ENCODE measurements at regions not wholly inside any gene's neighbourhood (a gene's known extent, or its start where the extent isn't known, plus 50 kb on each side); places are given as distances from the start of the nearest gene placed in this dataset.

DNA sequence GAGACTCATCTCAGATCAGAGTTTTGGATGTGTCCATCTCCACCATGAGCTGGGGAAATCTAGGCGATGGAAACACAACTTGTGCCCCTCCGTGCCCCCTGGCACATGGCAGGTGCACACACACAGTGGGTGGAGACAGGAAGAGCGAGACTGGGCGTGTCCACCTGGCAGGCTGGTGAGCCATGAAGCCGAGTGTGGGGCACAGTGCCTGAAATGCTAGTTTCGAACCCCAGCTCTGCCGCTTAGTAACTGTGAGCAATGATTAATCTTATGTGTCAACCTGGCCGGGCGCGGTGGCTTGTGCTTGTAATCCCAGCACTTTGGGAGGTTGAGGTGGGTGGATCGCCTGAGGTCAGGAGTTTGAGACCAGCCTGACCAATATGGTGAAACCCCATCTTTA lies 80.8 kb upstream of the RNU6ATAC start:
- Histone ChIP-seq H2AFZ (ENCODE audit: control insufficient read depth, low read length) (no peak overlapping the region), H3K9me3 (ENCODE audit: control insufficient read depth, low read depth, low read length) (peaks cover 2% of the 10 kb centered on the region), H3K9me1 (ENCODE audit: control insufficient read depth, extremely low read depth, insufficient read depth, low read length) (no peaks in the 10 kb centered on the region), H3K9ac (ENCODE audit: control insufficient read depth, extremely low read depth, insufficient read depth, low read length) (no peak overlapping the region), H3K4me3 (ENCODE audit: control insufficient read depth in 2 of 3, extremely low read depth in 1 of 3, insufficient read depth in 2 of 3, low read depth in 1 of 3, low read length in 3 of 3) (no peak overlapping the region), H3K4me2 (ENCODE audit: control insufficient read depth, extremely low read depth, insufficient read depth, low read depth, low read length) (no peak overlapping the region), H3K36me3 (ENCODE audit: control insufficient read depth in 2 of 2, extremely low read depth in 1 of 2, insufficient read depth in 2 of 2, low read length in 2 of 2) (no peaks in the 10 kb centered on the region), H3K79me2 (ENCODE audit: control insufficient read depth, insufficient read depth, low read length) (no peaks in the 10 kb centered on the region), H3K27ac (ENCODE audit: control insufficient read depth, insufficient read depth, low read length) (no peak overlapping the region), H4K20me1 (ENCODE audit: control insufficient read depth, extremely low read depth, insufficient read depth, low read length) (no peaks in the 10 kb centered on the region), H3K27me3 (ENCODE audit: control insufficient read depth, extremely low read depth, insufficient read depth, low read length) (peaks cover 30% of the 10 kb centered on the region), H3K4me1 (ENCODE audit: control insufficient read depth, extremely low read depth, insufficient read depth, low read length) (no peaks in the 10 kb centered on the region)
- DNase-seq (ENCODE audit: low read depth, low spot score) (no peak), FAIRE-seq (no peak)
- dilution Hi-C loops (cut with MboI; ENCODE audit: extremely low pct_ligation_motif_present, low sequenced_read_pairs): no loop called here
- no peak for TF ChIP-seq EZH2 (IDR thresholded peaks at IDR 0.05; ENCODE audit: low read length)
- TF ChIP-seq, protein P1, sequence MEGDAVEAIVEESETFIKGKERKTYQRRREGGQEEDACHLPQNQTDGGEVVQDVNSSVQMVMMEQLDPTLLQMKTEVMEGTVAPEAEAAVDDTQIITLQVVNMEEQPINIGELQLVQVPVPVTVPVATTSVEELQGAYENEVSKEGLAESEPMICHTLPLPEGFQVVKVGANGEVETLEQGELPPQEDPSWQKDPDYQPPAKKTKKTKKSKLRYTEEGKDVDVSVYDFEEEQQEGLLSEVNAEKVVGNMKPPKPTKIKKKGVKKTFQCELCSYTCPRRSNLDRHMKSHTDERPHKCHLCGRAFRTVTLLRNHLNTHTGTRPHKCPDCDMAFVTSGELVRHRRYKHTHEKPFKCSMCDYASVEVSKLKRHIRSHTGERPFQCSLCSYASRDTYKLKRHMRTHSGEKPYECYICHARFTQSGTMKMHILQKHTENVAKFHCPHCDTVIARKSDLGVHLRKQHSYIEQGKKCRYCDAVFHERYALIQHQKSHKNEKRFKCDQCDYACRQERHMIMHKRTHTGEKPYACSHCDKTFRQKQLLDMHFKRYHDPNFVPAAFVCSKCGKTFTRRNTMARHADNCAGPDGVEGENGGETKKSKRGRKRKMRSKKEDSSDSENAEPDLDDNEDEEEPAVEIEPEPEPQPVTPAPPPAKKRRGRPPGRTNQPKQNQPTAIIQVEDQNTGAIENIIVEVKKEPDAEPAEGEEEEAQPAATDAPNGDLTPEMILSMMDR (optimal IDR thresholded peaks at IDR 0.05 in 1 of 3, IDR thresholded peaks at IDR 0.05 in 1 of 3, conservative IDR thresholded peaks at IDR 0.05 in 1 of 3; ENCODE audit: extremely low read depth in 1 of 3, insufficient read depth in 2 of 3, low read length in 3 of 3): no peak

DNA sequence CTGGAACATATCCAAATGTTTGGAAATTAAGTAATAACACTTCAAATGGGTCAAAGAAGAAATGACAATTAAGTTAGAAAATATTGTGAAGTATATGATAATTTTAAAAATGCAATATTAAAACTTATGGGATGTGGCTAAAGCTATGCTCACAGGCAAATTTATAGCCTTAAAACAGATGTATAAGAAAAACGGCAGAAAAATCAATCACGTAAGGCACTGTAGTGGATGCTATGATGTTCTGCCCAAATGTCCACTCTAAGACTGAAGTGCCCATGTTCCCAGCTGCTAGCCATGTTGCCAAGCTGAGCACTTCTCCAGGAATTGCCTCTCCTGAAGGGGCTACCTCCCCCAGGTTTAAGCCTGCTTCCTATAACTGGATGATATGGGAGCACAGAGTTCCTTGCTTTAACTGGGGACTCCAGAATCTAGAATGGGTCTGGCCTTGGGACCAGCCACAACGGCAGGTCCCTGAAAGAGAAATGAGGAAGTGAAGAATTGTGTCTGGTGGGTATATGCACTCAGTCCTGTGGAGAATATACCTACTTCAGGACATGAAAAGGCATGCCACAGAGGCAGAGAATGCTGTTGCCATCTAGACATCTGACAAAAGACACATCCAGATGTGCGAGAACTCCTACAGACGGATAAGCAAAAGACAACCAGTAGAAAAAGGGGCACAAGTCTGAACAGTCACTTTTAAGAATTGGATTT lies 78.2 kb upstream of the RXRA start:
- TF ChIP-seq, protein P1 (optimal IDR thresholded peaks at IDR 0.05 in 1 of 3, IDR thresholded peaks at IDR 0.05 in 1 of 3, conservative IDR thresholded peaks at IDR 0.05 in 1 of 3; ENCODE audit: extremely low read depth in 1 of 3, insufficient read depth in 2 of 3, low read length in 3 of 3): no peak
- TF ChIP-seq EZH2 (IDR thresholded peaks at IDR 0.05; ENCODE audit: low read length): no peak
- no peaks in the 10 kb centered on the region for H3K79me2 ChIP-seq (ENCODE audit: control insufficient read depth, insufficient read depth, low read length)
- dilution Hi-C loops (cut with MboI; ENCODE audit: extremely low pct_ligation_motif_present, low sequenced_read_pairs): no loop called here

More for the DNA sequence above, 78.2 kb upstream of the RXRA start:
- DNase-seq (ENCODE audit: low read depth, low spot score) (no peak), FAIRE-seq (no peak)
- Histone ChIP-seq H3K4me2 (ENCODE audit: control insufficient read depth, extremely low read depth, insufficient read depth, low read depth, low read length) (no peak overlapping the region), H3K9me1 (ENCODE audit: control insufficient read depth, extremely low read depth, insufficient read depth, low read length) (no peaks in the 10 kb centered on the region), H3K4me1 (ENCODE audit: control insufficient read depth, extremely low read depth, insufficient read depth, low read length) (no peaks in the 10 kb centered on the region), H4K20me1 (ENCODE audit: control insufficient read depth, extremely low read depth, insufficient read depth, low read length) (no peaks in the 10 kb centered on the region), H3K36me3 (ENCODE audit: control insufficient read depth in 2 of 2, extremely low read depth in 1 of 2, insufficient read depth in 2 of 2, low read length in 2 of 2) (no peaks in the 10 kb centered on the region), H3K9ac (ENCODE audit: control insufficient read depth, extremely low read depth, insufficient read depth, low read length) (no peak overlapping the region), H3K27me3 (ENCODE audit: control insufficient read depth, extremely low read depth, insufficient read depth, low read length) (peaks cover 20% of the 10 kb centered on the region), H3K27ac (ENCODE audit: control insufficient read depth, insufficient read depth, low read length) (no peak overlapping the region), H3K9me3 (ENCODE audit: control insufficient read depth, low read depth, low read length) (peaks cover 2% of the 10 kb centered on the region), H3K4me3 (ENCODE audit: control insufficient read depth in 2 of 3, extremely low read depth in 1 of 3, insufficient read depth in 2 of 3, low read depth in 1 of 3, low read length in 3 of 3) (no peak overlapping the region), H2AFZ (ENCODE audit: control insufficient read depth, low read length) (no peak overlapping the region)

Data from keratinocyte (primary cell).